HG03354 (cell line): ENCODE measurements at regions not wholly inside any gene's neighbourhood (a gene's known extent, or its start where the extent isn't known, plus 50 kb on each side); places are given as distances from the start of the nearest gene placed in this dataset.
"Not testable (repeated sequence)": the region's sequence is repeated elsewhere in the genome, so short reads cannot be mapped to it uniquely, and the experiment has no call there.

Source experiments
- ATAC-seq: cut with Tn5 transposase; IDR thresholded peaks from one replicate; pipeline ENCODE4 v1.9.1; 2021; ENCODE audit warnings: mild to moderate bottlenecking; ENCODE audit not compliant: unreplicated experiment, poor library complexity, severe bottlenecking

DNA sequence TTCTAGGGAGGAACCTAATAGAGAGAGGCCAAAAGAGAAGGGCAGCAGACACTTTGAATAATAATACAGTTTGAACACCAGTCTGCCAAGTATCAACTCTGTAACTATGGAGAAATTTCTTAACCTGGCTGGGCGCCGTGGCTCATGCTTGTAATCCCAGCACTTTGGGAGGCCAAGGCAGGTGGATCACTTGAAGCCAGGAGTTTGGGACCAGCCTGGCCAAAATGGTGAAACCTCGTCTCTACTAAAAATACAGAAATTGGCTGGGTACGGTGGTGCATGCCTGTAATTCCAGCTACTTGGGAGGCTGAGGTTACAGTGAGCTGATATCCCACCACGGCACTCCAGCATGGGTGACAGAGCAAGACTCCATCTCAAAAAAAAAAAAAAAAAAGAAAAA, 663.9 kb downstream of the LMO4 start:
- not testable (repeated sequence) for ATAC-seq

GRCh38 chr1:87993051-87993450, 664.4 kb downstream of the LMO4 start:
- ATAC-seq: no peak

DNA sequence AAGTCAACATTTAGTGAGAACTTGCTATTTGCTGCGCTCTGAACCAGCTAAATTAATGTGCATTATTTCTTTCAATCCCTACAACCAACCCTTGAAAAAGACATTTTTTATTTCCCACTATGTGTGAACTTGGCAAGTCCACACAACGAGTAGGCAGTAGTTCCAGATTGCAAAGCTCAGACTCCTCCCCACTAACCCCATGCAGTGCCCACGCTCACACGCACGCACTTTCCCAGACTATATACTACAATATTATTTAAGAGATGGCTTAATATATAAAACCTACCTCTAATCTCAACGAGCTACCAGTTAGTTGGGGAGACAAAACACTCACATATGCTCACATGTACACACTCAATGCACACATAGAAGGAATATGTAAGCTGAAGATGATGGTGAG, 671.2 kb downstream of the LMO4 start:
- no peak for ATAC-seq

DNA sequence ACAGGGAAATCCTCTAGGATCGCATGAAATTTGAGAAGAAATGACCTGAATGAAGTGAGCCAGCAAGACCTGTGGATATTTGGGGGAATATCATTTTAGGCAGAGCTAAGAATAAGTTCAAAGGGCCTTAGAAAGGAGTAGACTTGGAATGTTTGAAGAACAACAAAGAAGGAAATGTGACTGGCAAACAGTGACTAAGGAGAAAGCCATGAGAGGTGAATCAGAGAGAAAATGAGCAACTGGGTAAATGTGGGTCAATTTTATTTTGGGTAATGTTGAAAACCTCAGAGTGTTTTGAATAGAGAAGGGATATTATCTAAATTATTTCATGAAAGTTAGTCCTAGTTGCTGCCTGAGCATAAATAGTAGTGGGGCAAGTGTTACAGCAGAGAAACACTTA, 672.8 kb downstream of the LMO4 start:
- ATAC-seq: no peak

- ATAC-seq: no peak
Observed at GRCh38 chr1:88003255-88003654, 674.6 kb downstream of the LMO4 start.

GRCh38 chr1:88009916-88010315, 674.2 kb upstream of the PKN2 start:
- no peak for ATAC-seq

DNA sequence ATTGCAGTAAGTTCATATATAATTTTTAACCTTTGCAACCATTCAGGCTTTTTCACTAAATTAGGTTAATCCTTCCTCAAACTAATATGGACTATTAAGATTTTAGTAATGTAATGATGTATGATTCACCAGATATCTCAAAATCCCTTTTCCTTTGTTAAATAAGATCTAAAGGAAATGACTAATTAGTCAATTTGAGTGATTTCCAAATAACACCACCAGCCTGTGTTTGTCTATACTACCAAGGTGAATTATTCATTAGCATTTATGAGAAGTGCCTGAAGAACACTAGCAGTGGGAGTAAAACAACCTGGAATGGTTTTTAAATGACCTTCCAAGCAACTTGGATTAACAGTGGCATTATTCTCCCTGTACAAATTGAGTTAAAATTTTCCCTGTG, 670.6 kb upstream of the PKN2 start:
- ATAC-seq: no peak

GRCh38 chr1:88014131-88014530, 669.9 kb upstream of the PKN2 start:
- ATAC-seq: no peak

DNA sequence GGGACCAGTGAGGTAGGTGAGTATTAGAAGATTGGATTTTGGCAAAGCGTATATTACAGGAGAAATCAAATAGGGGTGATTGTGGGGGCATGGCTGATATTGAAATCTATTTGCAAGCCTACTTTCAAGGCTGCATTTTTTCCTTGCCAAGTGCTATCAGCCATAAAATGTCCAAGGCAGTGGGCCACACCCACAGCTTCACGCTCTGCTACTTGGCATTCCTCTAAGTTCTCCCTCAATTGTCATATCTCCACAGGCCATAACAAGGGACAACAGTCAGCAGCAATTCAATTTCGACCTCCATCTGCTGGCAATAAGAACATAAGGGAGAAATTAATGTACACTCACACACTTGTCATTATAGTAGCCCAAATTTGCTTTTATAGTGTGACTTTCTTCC, 667.1 kb upstream of the PKN2 start:
- ATAC-seq: no peak

DNA sequence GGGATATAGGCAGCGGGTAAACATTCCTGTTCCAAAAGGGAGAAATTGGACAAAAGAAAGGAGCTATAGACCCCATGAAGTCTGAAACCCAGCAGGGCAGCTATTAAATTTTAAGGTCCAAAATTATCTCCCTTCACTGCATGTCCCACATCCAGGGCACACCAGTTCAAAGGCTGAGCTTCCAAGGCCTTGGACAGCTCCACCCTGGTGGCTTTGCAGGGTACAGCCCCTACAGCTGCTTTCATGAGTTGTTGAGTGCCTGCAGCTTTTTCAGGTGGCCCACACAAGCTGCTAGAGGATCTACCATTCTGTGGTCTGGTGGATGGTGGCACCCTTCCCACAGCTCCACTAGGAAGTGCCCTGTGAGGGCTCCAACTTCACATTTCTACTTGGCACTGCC, 662.5 kb upstream of the PKN2 start:
- no peak for ATAC-seq

GRCh38 chr1:88022516-88022915, 661.6 kb upstream of the PKN2 start:
- ATAC-seq: no peak

- ATAC-seq: no peak
Observed at GRCh38 chr1:88029142-88029541, 654.9 kb upstream of the PKN2 start.

- ATAC-seq: no peak
Observed at GRCh38 chr1:88029899-88030298, 654.2 kb upstream of the PKN2 start.

DNA sequence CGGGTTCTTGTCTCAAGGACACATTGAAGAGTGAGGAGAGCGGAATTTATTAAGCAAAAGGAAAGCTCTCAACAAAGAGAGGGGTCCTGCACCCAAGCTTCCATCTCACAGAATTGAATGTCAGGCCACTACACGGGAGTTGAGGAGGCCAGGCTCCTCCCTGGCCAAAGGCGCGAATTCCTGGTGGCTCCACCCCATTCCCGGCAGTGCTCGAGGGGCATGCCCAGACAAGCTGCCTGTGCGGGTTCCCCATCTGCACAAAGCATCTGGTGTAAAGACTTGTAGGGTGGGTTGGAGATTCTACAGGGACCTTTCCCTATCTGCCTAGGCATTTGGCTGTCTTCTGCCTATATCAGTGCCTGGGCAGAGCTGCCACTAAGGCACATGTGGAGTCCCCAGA, 648.5 kb upstream of the PKN2 start:
- no peak for ATAC-seq

- no peak for ATAC-seq
Observed at GRCh38 chr1:88036345-88037014, 647.6 kb upstream of the PKN2 start.

DNA sequence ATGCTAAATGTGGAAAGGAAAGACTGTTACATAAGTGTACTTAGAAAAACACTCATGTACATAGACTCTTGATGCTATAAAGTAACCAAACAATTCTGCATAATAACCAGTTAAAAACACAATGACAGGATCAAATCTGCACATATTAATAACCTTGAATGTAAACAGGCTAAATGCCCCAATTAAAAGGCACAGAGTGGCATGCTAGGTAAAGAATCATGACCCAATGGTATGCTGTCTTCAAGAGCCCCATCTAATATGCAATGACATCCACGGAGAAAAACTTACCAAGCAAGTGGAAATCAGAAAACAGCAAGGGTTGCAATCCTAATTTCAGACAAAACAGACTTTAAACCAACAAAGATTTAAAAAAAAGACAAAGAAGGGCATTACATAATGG, 644.8 kb upstream of the PKN2 start:
- ATAC-seq: no peak

DNA sequence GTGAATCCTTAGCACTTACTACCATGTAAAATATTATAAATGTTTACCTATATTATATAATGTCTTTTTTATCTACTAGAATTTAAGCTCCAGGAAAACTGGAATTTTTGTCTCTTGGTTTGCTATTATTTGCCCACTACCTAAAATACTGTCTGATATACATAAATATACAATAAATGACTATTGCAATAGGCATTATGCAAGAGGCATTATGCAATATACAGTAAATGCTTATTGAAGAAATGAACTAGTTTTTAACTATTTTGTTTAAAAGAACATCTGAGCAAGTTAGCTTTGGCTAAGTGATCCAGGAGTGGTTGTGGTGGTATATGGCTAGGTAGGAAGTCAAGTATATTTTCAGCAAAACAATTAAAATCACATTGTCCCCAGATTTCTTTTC, 640.2 kb upstream of the PKN2 start:
- no peak for ATAC-seq

DNA sequence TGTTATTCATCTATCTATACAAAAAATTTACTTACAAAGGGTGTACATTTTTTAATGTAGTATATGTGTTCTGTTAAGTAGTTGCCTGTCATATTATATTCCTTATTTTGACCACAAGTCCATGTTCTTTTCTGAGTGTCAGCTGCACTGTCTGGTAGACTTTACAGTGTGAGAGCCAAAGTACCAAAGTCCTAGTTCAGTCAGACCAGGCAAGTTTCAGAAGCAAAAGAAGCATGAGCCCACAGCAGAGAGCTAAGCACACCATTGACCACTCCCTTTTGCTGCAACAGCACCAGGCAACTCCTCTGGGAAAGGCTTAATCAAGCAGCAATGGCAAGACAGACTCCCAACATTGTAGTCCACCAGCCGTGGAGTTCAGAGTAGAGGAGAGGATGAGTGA, 631.9 kb upstream of the PKN2 start:
- ATAC-seq: no peak

DNA sequence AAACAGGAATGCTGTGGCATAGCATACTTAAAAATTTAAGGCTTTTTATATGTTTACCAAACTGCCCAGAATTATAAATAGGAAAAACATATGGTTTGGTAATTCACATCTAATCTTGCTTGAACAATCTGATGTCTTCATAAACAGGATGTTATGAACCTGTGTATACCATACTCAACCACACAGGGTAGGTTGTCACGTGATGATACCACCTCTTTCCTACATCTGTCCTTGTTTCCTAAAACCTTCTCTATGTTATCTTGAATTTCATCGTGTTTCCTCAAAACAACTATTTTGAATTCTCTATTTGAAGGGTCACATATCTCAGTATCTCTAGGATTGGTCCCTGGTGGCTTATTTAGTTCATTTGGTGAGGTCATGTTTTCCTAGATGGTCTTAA, 631.0 kb upstream of the PKN2 start:
- no peak for ATAC-seq

GRCh38 chr1:88056881-88057280, 627.2 kb upstream of the PKN2 start:
- no peak for ATAC-seq

DNA sequence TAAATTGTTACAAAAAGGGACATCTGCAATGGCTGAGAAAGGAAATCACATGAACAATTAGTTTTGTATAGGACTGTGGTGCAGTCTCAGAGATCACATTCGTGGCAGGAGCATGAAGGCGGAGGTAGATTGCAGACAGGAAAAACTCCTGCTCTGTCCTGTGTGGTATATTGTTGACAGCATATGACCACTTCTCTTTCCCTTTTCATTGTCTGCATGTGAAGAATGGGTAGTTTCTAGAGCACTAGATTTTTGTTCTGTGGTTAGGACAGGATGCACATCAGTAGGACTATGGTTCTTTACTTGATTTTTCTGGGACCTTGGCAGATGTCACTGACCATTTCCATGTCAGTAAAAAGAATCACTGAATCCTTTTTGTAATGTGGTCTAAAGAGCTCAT, 625.9 kb upstream of the PKN2 start:
- ATAC-seq: no peak

GRCh38 chr1:88060112-88060673, 623.9 kb upstream of the PKN2 start:
- no peak for ATAC-seq
